A549 (cell line): ENCODE measurements at regions not wholly inside any gene's neighbourhood (a gene's known extent, or its start where the extent isn't known, plus 50 kb on each side); places are given as distances from the start of the nearest gene placed in this dataset.

Experiments
- CTCF ChIP-seq: fragments of >200 bp; sonication (Bioruptor Twin); formaldehyde crosslinking; IDR thresholded peaks from 3 replicates; pipeline ENCODE4 v1.5.1; 2016
- E2F6 ChIP-seq: IDR thresholded peaks from 2 replicates; pipeline ENCODE4 v1.6.1; 2012; ENCODE audit warnings: low read depth, borderline replicate concordance
- JUN ChIP-seq, 2 experiments: fragments of >200 bp; sonication (Bioruptor Twin); formaldehyde crosslinking; IDR thresholded peaks; 2 replicates in 1 of 2; 3 replicates in 1 of 2; pipeline ENCODE4 v1.6.1; 2016 to 2017
- MAX ChIP-seq: IDR thresholded peaks from 2 replicates; pipeline ENCODE4 v1.6.1; 2012
- POLR2A ChIP-seq: IDR thresholded peaks from 2 replicates; pipeline ENCODE4 v1.6.1; 2012; ENCODE audit warnings: mild to moderate bottlenecking, low read length

GRCh38 chr1:199336745-199337640 lies 690.5 kb upstream of the NR5A2 start:
- TF ChIP-seq E2F6 (no peak), JUN (IDR thresholded peaks at IDR 0.05) (no peak), CTCF (no peak), POLR2A (no peak), MAX (no peak)
